ENCODE measurements at regions not wholly inside any gene's neighbourhood (a gene's known extent, or its start where the extent isn't known, plus 50 kb on each side); places are given as distances from the start of the nearest gene placed in this dataset.
"Not testable (repeated sequence)": the region's sequence is repeated elsewhere in the genome, so short reads cannot be mapped to it uniquely, and the experiment has no call there.

- no peak for FAIRE-seq
Observed at GRCh38 chr13:85191996-85192718, 607.1 kb downstream of the SLITRK6 start.

DNA sequence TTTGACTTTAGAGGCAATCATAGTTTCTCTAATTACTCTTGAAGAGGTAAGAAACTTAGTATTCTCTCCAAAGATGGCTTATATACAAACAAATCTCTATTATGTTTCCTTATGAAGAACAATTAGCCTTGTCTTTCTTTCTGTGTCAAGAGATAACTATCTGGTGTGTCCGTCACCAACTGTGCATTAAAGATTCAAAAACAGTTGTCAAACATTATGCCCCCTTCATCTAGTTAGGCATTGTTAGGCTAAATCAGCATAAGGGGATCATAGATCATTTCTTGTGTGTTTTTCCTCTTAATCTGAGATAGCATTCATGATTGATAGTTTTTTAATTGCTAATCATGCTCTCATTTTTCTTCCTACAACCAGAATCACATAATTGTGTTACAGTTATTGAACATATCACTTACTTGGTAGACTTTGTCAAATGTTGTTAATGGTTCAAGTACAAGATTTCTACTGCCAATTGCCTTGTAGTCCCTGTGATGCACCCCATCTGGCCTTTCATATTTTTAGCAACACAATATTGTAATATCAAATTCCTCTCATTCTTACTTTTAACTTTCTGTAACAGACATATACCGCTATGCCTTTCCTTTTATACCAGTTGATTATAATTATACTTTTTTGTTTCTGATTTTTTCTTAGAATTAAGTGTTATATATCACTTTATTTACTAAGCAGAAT lies 612.7 kb downstream of the SLITRK6 start:
- FAIRE-seq, result no peak

DNA sequence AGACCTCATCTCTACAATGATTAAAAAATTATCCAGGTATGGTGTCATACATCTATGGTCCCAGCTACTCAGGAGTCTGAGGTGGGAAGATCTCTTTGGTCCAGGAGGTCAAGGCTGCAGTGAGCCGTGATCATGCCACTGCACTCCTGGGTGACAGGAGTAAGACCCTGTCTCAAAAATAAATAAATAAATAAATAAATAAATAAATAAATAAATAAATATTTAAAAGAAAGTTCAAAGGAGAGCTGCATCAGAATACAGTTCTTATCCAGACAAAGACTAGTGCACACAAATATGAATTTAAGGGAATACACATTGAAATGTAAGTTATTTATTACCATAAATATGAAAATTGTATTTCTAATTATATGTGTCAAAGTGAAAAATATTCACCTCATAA lies 624.9 kb downstream of the SLITRK6 start:
- FAIRE-seq, result no peak

DNA sequence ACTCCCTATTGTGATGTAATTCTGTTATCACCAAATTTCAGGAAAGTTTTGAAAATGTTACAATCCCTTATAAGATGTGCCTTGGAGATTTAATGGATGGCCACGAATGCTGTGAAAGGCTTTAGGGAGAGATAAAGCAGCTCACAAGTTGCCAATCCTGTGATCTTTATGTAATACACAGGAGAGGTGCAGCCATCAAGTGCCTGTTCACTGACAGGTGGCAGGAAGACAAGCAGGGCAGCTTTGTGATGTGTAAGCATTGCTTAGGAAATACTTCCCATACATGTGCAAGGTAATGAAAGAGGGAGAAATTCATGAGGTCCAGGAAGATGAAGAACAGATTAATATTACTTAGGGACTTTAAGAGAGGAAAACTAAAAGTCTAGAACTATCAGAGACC lies 628.8 kb downstream of the SLITRK6 start:
- no peak for FAIRE-seq

GRCh38 chr13:85166891-85167290 lies 632.3 kb downstream of the SLITRK6 start:
- no peak for FAIRE-seq

- FAIRE-seq, result no peak
Observed at GRCh38 chr13:85163063-85163462, 636.2 kb downstream of the SLITRK6 start.

GRCh38 chr13:85148009-85148408 lies 651.2 kb downstream of the SLITRK6 start:
- FAIRE-seq, result no peak

GRCh38 chr13:85142351-85142927 lies 656.8 kb downstream of the SLITRK6 start:
- FAIRE-seq, result no peak

GRCh38 chr13:85141401-85141800 lies 657.8 kb downstream of the SLITRK6 start:
- FAIRE-seq, result no peak

- FAIRE-seq, result no peak
Observed at GRCh38 chr13:85140192-85140591, 659.0 kb downstream of the SLITRK6 start.

DNA sequence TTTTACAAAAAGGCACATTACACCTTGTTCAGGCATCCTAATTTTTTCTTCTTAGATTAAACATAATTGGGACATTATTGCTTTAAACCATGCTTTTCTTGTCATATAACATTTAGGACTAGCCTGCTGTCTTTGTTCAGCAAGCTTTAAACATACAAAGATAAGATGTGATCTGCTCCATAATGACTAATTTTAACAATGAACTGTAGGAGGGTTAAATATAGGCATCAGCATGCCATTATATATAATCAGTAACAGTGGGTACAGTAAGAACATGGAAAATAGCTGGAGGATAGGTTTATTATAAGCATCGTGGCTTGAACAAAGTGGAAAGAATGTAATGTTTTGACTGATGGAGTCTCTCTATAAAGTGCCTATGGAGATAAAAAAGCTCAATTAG lies 661.7 kb downstream of the SLITRK6 start:
- FAIRE-seq, result no peak

DNA sequence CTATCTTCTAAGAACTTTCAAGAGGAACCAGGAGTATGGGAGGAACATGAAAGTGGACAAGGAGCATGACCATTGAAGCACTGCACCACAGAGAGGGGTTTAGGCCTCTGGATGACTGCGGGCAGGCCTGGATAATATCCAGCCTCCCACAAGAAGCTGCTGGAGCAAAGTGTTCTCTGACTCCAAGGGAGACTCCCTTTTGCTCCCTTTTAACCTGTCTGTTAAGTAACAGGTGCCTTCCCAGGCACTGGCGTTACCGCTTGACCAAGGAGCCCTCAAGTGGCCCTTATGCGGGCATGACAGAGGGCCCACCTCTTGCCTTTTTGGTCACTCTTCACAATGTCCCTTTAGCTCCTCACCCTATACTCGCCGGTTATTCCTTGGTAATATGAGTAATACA lies 666.2 kb downstream of the SLITRK6 start:
- FAIRE-seq, result no peak

DNA sequence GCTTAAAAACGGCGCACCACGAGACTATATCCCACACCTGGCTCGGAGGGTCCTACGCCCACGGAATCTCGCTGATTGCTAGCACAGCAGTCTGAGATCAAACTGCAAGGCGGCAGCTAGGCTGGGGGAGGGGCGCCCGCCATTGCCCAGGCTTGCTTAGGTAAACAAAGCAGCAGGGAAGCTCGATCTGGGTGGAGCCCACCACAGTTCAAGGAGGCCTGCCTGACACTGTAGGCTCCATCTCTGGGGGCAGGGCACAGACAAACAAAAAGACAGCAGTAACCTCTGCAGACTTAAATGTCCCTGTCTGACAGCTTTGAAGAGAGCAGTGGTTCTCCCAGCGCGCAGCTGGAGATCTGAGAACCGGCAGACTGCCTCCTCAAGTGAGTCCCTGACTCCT lies 675.7 kb downstream of the SLITRK6 start:
- not testable (repeated sequence) for FAIRE-seq

GRCh38 chr13:85108356-85108755 lies 690.9 kb downstream of the SLITRK6 start:
- no peak for FAIRE-seq

- FAIRE-seq, result no peak
Observed at GRCh38 chr13:85099245-85099644, 700.0 kb downstream of the SLITRK6 start.

GRCh38 chr13:85095418-85096272 lies 703.6 kb downstream of the SLITRK6 start:
- FAIRE-seq, result no peak

- FAIRE-seq, result no peak
Observed at GRCh38 chr13:85093808-85094207, 705.4 kb downstream of the SLITRK6 start.

GRCh38 chr13:85091631-85092234 lies 707.5 kb downstream of the SLITRK6 start:
- no peak for FAIRE-seq

GRCh38 chr13:85089186-85089585 lies 710.0 kb downstream of the SLITRK6 start:
- FAIRE-seq, result no peak

- no peak for FAIRE-seq
Observed at GRCh38 chr13:85080691-85081090, 718.5 kb downstream of the SLITRK6 start.

- no peak for FAIRE-seq
Observed at GRCh38 chr13:85076343-85076742, 722.9 kb downstream of the SLITRK6 start.

- no peak for FAIRE-seq
Observed at GRCh38 chr13:85074543-85075313, 724.5 kb downstream of the SLITRK6 start.
